Femur (tissue), 1 donor: ENCODE measurements at regions not wholly inside any gene's neighbourhood (a gene's known extent, or its start where the extent isn't known, plus 50 kb on each side); places are given as distances from the start of the nearest gene placed in this dataset.
"Not testable (repeated sequence)": the region's sequence is repeated elsewhere in the genome, so short reads cannot be mapped to it uniquely, and the experiment has no call there.

Experiments
- DNase-seq: peaks from one replicate; pipeline ENCODE4 v3.0.0-alpha.2; 2017

- DNase-seq: no peak
Observed at GRCh38 chr7:81470724-81471379, 299.0 kb downstream of the HGF start.

- peak; percentile 83 for DNase-seq
Observed at GRCh38 chr7:81469869-81470723, 299.8 kb downstream of the HGF start.

GRCh38 chr7:81469153-81469868, 300.5 kb downstream of the HGF start:
- no peak for DNase-seq

GRCh38 chr7:81468526-81468925, 301.3 kb downstream of the HGF start:
- no peak for DNase-seq

- DNase-seq: no peak
Observed at GRCh38 chr7:81467964-81468363, 301.9 kb downstream of the HGF start.

- DNase-seq: no peak
Observed at GRCh38 chr7:81462672-81463071, 307.2 kb downstream of the HGF start.

GRCh38 chr7:81460250-81461045, 309.4 kb downstream of the HGF start:
- no peak for DNase-seq

GRCh38 chr7:81459485-81459884, 310.4 kb downstream of the HGF start:
- DNase-seq: no peak

GRCh38 chr7:81457852-81458522, 311.9 kb downstream of the HGF start:
- DNase-seq: no peak

- DNase-seq: not testable (repeated sequence)
Observed at GRCh38 chr7:81453770-81454169, 316.1 kb downstream of the HGF start.

GRCh38 chr7:81449105-81449504, 320.7 kb downstream of the HGF start:
- no peak for DNase-seq

GRCh38 chr7:81447351-81447952, 322.4 kb downstream of the HGF start:
- no peak for DNase-seq

- DNase-seq: no peak
Observed at GRCh38 chr7:81446212-81446611, 323.6 kb downstream of the HGF start.

- no peak for DNase-seq
Observed at GRCh38 chr7:81445462-81445861, 324.4 kb downstream of the HGF start.

GRCh38 chr7:81441750-81442149, 328.1 kb downstream of the HGF start:
- no peak for DNase-seq

- no peak for DNase-seq
Observed at GRCh38 chr7:81439591-81439990, 330.3 kb downstream of the HGF start.

GRCh38 chr7:81437160-81437559, 332.7 kb downstream of the HGF start:
- not testable (repeated sequence) for DNase-seq

- DNase-seq: no peak
Observed at GRCh38 chr7:81433692-81434331, 336.0 kb downstream of the HGF start.

- no peak for DNase-seq
Observed at GRCh38 chr7:81433206-81433605, 336.6 kb downstream of the HGF start.

GRCh38 chr7:81430761-81431160, 339.1 kb downstream of the HGF start:
- DNase-seq: no peak

GRCh38 chr7:81430150-81430549, 339.7 kb downstream of the HGF start:
- DNase-seq: no peak
